ENCODE measurements at regions not wholly inside any gene's neighbourhood (a gene's known extent, or its start where the extent isn't known, plus 50 kb on each side); places are given as distances from the start of the nearest gene placed in this dataset.

DNA sequence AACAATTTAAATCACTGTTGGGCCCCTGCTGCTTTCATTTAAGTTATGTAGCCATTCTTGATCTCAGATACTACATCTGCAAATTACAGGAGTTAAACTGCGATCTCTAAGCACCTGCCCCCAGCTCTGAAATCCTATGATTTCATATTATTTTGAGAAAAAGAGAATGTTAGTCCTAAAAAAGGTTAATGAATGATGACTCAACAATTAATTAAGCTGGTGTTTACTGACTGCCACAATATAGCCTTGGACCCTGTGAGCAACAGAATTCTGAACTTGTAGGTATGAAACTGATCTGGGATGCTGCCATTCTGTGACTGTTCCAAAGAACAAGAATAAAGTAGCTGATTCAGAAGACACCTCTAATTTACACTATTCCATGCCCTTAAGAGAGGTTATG lies 124.4 kb upstream of the FBXL7 start:
- TF ChIP-seq POLR2A (IDR thresholded peaks at IDR 0.05; ENCODE audit: low read length) (no peak), GATA1 (IDR thresholded peaks at IDR 0.05; ENCODE audit: low read depth, low read length) (no peak)
